ENCODE measurements at regions not wholly inside any gene's neighbourhood (a gene's known extent, or its start where the extent isn't known, plus 50 kb on each side); places are given as distances from the start of the nearest gene placed in this dataset.

DNA sequence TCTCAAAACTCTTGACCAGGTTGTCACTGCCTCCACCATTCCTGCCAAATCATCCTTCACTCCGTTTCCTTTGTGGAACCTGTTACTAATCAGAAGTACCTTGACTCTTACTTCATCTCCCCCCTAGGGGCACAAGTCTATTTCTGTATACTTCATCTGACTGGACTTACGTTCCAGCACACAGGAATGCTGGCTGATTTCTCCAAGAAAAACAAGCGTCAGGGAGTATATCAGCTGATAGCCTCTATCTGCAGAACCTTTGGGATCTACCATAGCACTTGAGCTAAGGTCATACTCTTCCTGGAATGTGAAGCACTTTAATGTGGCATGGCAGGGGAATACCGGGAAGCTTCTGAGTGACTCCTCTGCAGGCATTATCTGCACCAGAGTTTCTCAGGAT lies 178.1 kb upstream of the MOCS1 start:
- Histone ChIP-seq H3K36me3 (ENCODE audit: insufficient read depth, low read length) (no peaks in the 10 kb centered on the region), H3F3A (ENCODE audit: insufficient read depth, low read length, poor library complexity, severe bottlenecking) (no peaks in the 10 kb centered on the region), H3K4me3 (ENCODE audit: low read length) (no peak overlapping the region), H3K27me3 (ENCODE audit: insufficient read depth, low read depth, low read length) (no peaks in the 10 kb centered on the region), H2AFZ (ENCODE audit: low read depth, low read length) (no peak overlapping the region), H3K9me2 (ENCODE audit: insufficient read depth, low read length) (no peaks in the 10 kb centered on the region), H4K20me1 (ENCODE audit: insufficient read depth) (no peaks in the 10 kb centered on the region), H3K9ac (ENCODE audit: low read length) (no peak overlapping the region), H3K4me2 (ENCODE audit: low read length) (no peak overlapping the region), H3K79me2 (replicated peaks; ENCODE audit: insufficient read depth, low read length) (no peaks in the 10 kb centered on the region), H3K27ac (ENCODE audit: low read length) (no peak overlapping the region), H3K9me3 (ENCODE audit: low read length) (peaks cover 2% of the 10 kb centered on the region)
- TF ChIP-seq RAD21 (conservative IDR thresholded peaks at IDR 0.05) (no peak), MXI1 (conservative IDR thresholded peaks at IDR 0.05; ENCODE audit: poor library complexity, severe bottlenecking) (no peak), POLR2AphosphoS5 (IDR thresholded peaks at IDR 0.05) (no peak), SMC3 (conservative IDR thresholded peaks at IDR 0.05; ENCODE audit: poor library complexity) (no peak), EP300 (conservative IDR thresholded peaks at IDR 0.05; ENCODE audit: poor library complexity, severe bottlenecking) (no peak), EZH2 (IDR thresholded peaks at IDR 0.05; ENCODE audit: borderline replicate concordance, insufficient read depth, low read length, poor library complexity, severe bottlenecking) (no peak), TAF1 (IDR thresholded peaks at IDR 0.05; ENCODE audit: low read depth) (no peak)
- TF ChIP-seq, protein P1, sequence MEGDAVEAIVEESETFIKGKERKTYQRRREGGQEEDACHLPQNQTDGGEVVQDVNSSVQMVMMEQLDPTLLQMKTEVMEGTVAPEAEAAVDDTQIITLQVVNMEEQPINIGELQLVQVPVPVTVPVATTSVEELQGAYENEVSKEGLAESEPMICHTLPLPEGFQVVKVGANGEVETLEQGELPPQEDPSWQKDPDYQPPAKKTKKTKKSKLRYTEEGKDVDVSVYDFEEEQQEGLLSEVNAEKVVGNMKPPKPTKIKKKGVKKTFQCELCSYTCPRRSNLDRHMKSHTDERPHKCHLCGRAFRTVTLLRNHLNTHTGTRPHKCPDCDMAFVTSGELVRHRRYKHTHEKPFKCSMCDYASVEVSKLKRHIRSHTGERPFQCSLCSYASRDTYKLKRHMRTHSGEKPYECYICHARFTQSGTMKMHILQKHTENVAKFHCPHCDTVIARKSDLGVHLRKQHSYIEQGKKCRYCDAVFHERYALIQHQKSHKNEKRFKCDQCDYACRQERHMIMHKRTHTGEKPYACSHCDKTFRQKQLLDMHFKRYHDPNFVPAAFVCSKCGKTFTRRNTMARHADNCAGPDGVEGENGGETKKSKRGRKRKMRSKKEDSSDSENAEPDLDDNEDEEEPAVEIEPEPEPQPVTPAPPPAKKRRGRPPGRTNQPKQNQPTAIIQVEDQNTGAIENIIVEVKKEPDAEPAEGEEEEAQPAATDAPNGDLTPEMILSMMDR (IDR thresholded peaks at IDR 0.05; ENCODE audit: poor library complexity, severe bottlenecking): no peak
- TF ChIP-seq, protein P2, sequence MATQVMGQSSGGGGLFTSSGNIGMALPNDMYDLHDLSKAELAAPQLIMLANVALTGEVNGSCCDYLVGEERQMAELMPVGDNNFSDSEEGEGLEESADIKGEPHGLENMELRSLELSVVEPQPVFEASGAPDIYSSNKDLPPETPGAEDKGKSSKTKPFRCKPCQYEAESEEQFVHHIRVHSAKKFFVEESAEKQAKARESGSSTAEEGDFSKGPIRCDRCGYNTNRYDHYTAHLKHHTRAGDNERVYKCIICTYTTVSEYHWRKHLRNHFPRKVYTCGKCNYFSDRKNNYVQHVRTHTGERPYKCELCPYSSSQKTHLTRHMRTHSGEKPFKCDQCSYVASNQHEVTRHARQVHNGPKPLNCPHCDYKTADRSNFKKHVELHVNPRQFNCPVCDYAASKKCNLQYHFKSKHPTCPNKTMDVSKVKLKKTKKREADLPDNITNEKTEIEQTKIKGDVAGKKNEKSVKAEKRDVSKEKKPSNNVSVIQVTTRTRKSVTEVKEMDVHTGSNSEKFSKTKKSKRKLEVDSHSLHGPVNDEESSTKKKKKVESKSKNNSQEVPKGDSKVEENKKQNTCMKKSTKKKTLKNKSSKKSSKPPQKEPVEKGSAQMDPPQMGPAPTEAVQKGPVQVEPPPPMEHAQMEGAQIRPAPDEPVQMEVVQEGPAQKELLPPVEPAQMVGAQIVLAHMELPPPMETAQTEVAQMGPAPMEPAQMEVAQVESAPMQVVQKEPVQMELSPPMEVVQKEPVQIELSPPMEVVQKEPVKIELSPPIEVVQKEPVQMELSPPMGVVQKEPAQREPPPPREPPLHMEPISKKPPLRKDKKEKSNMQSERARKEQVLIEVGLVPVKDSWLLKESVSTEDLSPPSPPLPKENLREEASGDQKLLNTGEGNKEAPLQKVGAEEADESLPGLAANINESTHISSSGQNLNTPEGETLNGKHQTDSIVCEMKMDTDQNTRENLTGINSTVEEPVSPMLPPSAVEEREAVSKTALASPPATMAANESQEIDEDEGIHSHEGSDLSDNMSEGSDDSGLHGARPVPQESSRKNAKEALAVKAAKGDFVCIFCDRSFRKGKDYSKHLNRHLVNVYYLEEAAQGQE (IDR thresholded peaks at IDR 0.05; ENCODE audit: borderline replicate concordance): no peak

DNA sequence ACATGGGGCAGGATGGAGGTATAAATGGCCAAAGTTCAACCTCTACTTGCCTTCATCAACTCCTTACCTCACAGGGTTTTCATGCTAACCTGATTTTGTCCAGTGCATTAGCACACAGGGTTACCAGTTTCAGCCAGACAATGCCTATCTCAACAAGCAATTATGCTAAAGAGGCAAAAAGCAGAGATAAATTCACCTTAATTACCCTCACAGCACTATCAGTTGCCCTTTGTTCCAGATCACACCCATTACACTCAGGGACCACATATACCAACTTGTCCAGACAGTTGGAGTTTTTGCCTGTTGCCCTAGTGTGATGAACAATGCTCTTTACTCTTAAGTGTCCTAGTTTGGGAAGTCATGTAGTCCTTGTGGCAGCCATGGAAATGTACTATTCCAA lies 174.5 kb upstream of the MOCS1 start:
- TF ChIP-seq RAD21 (conservative IDR thresholded peaks at IDR 0.05) (no peak), SMC3 (conservative IDR thresholded peaks at IDR 0.05; ENCODE audit: poor library complexity) (no peak), MXI1 (conservative IDR thresholded peaks at IDR 0.05; ENCODE audit: poor library complexity, severe bottlenecking) (no peak), POLR2AphosphoS5 (IDR thresholded peaks at IDR 0.05) (no peak), EZH2 (IDR thresholded peaks at IDR 0.05; ENCODE audit: borderline replicate concordance, insufficient read depth, low read length, poor library complexity, severe bottlenecking) (no peak), TAF1 (IDR thresholded peaks at IDR 0.05; ENCODE audit: low read depth) (no peak), EP300 (conservative IDR thresholded peaks at IDR 0.05; ENCODE audit: poor library complexity, severe bottlenecking) (no peak)
- TF ChIP-seq, protein P2 (IDR thresholded peaks at IDR 0.05; ENCODE audit: borderline replicate concordance): no peak
- TF ChIP-seq, protein P1 (IDR thresholded peaks at IDR 0.05; ENCODE audit: poor library complexity, severe bottlenecking): no peak
- Histone ChIP-seq H3K79me2 (replicated peaks; ENCODE audit: insufficient read depth, low read length) (no peaks in the 10 kb centered on the region), H3K27ac (ENCODE audit: low read length) (no peak overlapping the region)

More for the DNA sequence above, 174.5 kb upstream of the MOCS1 start:
- no peak overlapping the region for H2AFZ ChIP-seq (ENCODE audit: low read depth, low read length)
- no peak overlapping the region for H3K9ac ChIP-seq (ENCODE audit: low read length)
- no peak overlapping the region for H3K4me3 ChIP-seq (ENCODE audit: low read length)
- H3K27me3 ChIP-seq (ENCODE audit: insufficient read depth, low read depth, low read length): no peaks in the 10 kb centered on the region
- no peak overlapping the region for H3K4me2 ChIP-seq (ENCODE audit: low read length)
- H4K20me1 ChIP-seq (ENCODE audit: insufficient read depth): no peaks in the 10 kb centered on the region
- no peaks in the 10 kb centered on the region for H3F3A ChIP-seq (ENCODE audit: insufficient read depth, low read length, poor library complexity, severe bottlenecking)
- peaks cover 6% of the 10 kb centered on the region for H3K9me3 ChIP-seq (ENCODE audit: low read length)
- H3K9me2 ChIP-seq (ENCODE audit: insufficient read depth, low read length): no peaks in the 10 kb centered on the region
- H3K36me3 ChIP-seq (ENCODE audit: insufficient read depth, low read length): no peaks in the 10 kb centered on the region

Data from neural cell (in vitro differentiated cells).